ENCODE measurements at regions not wholly inside any gene's neighbourhood (a gene's known extent, or its start where the extent isn't known, plus 50 kb on each side); places are given as distances from the start of the nearest gene placed in this dataset.

DNA sequence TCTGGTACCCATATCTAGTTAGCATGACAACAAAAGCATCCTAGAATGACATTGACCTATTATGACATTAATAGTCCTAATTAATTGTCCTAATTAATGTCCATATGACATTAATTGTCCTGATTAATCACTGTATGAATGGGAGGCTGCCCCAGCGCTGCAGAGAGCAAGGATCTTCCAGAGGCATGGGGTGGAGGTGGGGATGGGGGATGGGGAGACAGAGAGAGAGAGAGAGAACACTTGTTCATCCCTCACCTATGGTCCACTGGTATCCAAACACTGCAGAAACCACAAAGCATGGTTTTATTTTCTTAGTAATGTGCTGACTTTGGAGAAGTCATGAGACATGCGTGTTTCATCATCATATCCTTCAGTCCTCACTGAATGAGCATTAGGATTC is 235.1 kb downstream of the FNDC1 start:
- 76 to 91% (median 81%) methylated on average over 2 of the region's 2 CpGs for WGBS, 4 donors
- no peak overlapping the region for H3K27ac ChIP-seq

DNA sequence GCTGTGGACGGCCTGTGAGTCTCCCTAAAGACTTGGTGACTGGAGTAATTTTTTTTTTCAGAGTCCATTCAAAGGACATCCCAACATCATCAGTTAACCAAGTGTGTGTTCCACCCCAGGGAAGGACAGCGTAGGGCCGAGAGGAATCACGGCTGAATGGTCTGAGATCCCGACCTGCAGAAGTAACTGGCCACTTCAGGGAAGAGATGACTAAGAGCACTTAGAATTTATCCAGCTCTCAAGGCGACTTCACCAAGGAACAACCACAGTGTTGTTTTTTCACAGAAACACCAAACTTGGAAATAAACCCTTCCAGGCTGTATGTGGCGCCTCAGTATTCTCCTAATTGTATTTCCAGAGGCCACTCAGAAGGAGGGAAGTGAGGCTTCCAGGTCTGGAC is 231.6 kb downstream of the FNDC1 start:
- TF ChIP-seq, protein P1, sequence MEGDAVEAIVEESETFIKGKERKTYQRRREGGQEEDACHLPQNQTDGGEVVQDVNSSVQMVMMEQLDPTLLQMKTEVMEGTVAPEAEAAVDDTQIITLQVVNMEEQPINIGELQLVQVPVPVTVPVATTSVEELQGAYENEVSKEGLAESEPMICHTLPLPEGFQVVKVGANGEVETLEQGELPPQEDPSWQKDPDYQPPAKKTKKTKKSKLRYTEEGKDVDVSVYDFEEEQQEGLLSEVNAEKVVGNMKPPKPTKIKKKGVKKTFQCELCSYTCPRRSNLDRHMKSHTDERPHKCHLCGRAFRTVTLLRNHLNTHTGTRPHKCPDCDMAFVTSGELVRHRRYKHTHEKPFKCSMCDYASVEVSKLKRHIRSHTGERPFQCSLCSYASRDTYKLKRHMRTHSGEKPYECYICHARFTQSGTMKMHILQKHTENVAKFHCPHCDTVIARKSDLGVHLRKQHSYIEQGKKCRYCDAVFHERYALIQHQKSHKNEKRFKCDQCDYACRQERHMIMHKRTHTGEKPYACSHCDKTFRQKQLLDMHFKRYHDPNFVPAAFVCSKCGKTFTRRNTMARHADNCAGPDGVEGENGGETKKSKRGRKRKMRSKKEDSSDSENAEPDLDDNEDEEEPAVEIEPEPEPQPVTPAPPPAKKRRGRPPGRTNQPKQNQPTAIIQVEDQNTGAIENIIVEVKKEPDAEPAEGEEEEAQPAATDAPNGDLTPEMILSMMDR (IDR thresholded peaks at IDR 0.05), result no peak
- TF ChIP-seq POLR2A (IDR thresholded peaks at IDR 0.05), result no peak
- Histone ChIP-seq H3K27me3 (peaks cover 0 to 15% (median 0%) of the 10 kb centered on the region in 9 donors), H3K9me3 (no peaks in the 10 kb centered on the region), H3K36me3 (no peaks in the 10 kb centered on the region), H3K27ac (no peak overlapping the region), H3K4me1 (peaks cover 0 to 4% (median 0%) of the 10 kb centered on the region in 12 donors), H3K4me3 (no peak overlapping the region)
- ATAC-seq, result no peak
- no peak for DNase-seq
- 69 to 79% (median 75%) methylated on average over 7 of the region's 7 CpGs for WGBS, 4 donors
- intact Hi-C loops (cut with DNase I), result no loop called here

More for the DNA sequence above, 235.1 kb downstream of the FNDC1 start:
- Histone ChIP-seq H3K9me3 (no peaks in the 10 kb centered on the region), H3K36me3 (no peaks in the 10 kb centered on the region), H3K4me3 (no peak overlapping the region), H3K27me3 (peaks cover 0 to 11% (median 0%) of the 10 kb centered on the region in 9 donors), H3K4me1 (peaks cover 0 to 4% (median 0%) of the 10 kb centered on the region in 12 donors)
- TF ChIP-seq POLR2A (IDR thresholded peaks at IDR 0.05), result no peak
- TF ChIP-seq, protein P1 (IDR thresholded peaks at IDR 0.05), result no peak
- ATAC-seq (no peak), DNase-seq (no peak)
- intact Hi-C loops (cut with DNase I), result no loop called here

DNA sequence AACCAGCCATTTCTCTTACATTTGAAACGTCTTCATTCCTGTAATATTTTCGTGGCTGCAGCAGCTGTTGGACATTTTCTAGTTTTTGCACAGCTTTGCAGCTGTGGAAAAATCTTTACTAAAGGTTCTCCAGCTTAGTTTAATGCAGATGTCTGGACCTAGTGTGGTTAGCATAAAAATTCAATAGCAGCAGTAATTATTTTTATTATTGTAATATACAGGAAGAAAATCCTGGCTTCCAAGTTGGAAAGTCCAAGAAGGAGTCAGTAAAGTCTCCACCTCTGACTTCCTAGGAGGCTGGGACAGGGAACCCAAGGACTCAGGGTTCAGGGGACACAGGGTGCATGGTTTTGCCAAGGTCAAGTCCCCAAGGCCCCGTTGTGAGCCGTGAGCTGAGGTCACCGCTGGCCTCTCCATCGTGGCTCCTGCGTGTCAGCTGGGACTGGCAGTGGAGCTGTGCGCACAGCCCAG is 230.6 kb downstream of the FNDC1 start:
- no peaks in the 10 kb centered on the region for H3K9me3 ChIP-seq
- H3K4me3 ChIP-seq, result no peak overlapping the region
- peaks cover 0 to 15% (median 0%) of the 10 kb centered on the region in 9 donors for H3K27me3 ChIP-seq
- peak in 1 of 4 donors; percentile 48 for ATAC-seq
- TF ChIP-seq POLR2A (IDR thresholded peaks at IDR 0.05), result no peak
- TF ChIP-seq, protein P1 (IDR thresholded peaks at IDR 0.05), result no peak
- DNase-seq, result peak in 1 of 5 donors; percentile 37
- intact Hi-C loops (cut with DNase I), result no loop called here
- no peaks in the 10 kb centered on the region for H3K36me3 ChIP-seq
- peaks cover 0 to 4% (median 0%) of the 10 kb centered on the region in 12 donors for H3K4me1 ChIP-seq
- H3K27ac ChIP-seq, result no peak overlapping the region
- 56 to 66% (median 61%) methylated on average over 8 of the region's 8 CpGs for WGBS, 4 donors

DNA sequence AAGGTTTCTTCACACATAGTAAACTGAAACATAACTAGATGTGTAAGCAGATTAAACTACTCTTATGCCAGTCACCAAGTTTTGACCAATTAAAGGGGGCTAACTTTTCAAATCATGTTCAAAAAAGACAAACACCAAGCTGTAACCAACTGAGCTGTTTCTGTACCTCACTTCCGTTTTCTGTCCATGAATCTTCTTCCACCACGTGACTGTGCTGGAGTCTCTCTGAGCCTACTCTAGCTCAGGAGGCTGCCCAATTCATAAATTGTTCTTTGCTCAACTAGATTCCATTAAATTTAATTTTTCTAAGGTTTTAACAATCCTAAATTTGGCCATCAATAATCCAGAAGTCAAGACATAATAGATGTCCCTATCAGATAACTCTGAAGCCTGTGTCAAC is 229.4 kb downstream of the FNDC1 start:
- 71 to 84% (median 82%) methylated on average over 2 of the region's 2 CpGs for WGBS, 4 donors
- ATAC-seq (no peak), DNase-seq (no peak)
- intact Hi-C loops (cut with DNase I), result no loop called here
- Histone ChIP-seq H3K27ac (no peak overlapping the region), H3K9me3 (no peaks in the 10 kb centered on the region), H3K4me1 (peaks cover 0 to 4% (median 0%) of the 10 kb centered on the region in 12 donors), H3K27me3 (peaks cover 0 to 15% (median 0%) of the 10 kb centered on the region in 9 donors), H3K4me3 (no peak overlapping the region), H3K36me3 (no peaks in the 10 kb centered on the region)
- TF ChIP-seq, protein P1 (IDR thresholded peaks at IDR 0.05), result no peak
- no peak for TF ChIP-seq POLR2A (IDR thresholded peaks at IDR 0.05)
